Testis (tissue), 2 donors: ENCODE measurements at regions not wholly inside any gene's neighbourhood (a gene's known extent, or its start where the extent isn't known, plus 50 kb on each side); places are given as distances from the start of the nearest gene placed in this dataset.

Experiments
- CTCF ChIP-seq, 3 experiments: fragments of 450-650 bp in 2 of 3; fragments of 200-600 bp in 1 of 3; sonication (generic) in 1 of 3; IDR thresholded peaks; one replicate each; pipeline ENCODE4 v1.5.1; 2016 to 2019; ENCODE audit warnings: antibody characterized with exemption in 3 of 3, mild to moderate bottlenecking in 2 of 3, moderate library complexity in 1 of 3
- POLR2A ChIP-seq: fragments of 450-650 bp; IDR thresholded peaks from one replicate; pipeline ENCODE4 v1.6.1; 2017; ENCODE audit warnings: antibody characterized with exemption, mild to moderate bottlenecking, moderate library complexity

- TF ChIP-seq CTCF (IDR thresholded peaks at IDR 0.05) (no peak), POLR2A (no peak)
Observed at GRCh38 chr7:109950821-109951564, 1139.9 kb upstream of the LRRN3 start.
